WTC11 (cell line): ENCODE measurements at regions not wholly inside any gene's neighbourhood (a gene's known extent, or its start where the extent isn't known, plus 50 kb on each side); places are given as distances from the start of the nearest gene placed in this dataset.

Source experiments
- USF2 ChIP-seq: sonication (generic); formaldehyde crosslinking; IDR thresholded peaks from 2 replicates; pipeline ENCODE4 v1.8.1; 2023; ENCODE audit warnings: mild to moderate bottlenecking, missing genetic modification reagents, moderate library complexity
- ZNF232 ChIP-seq: sonication (generic); formaldehyde crosslinking; IDR thresholded peaks from 2 replicates; pipeline ENCODE4 v1.8.0; 2022; ENCODE audit warnings: mild to moderate bottlenecking, missing genetic modification reagents
- ZNF416 ChIP-seq: fragments of 250-450 bp; sonication (Bioruptor Pico); IDR thresholded peaks from 2 replicates; pipeline ENCODE4 v1.9.0; 2021; ENCODE audit warnings: mild to moderate bottlenecking, inconsistent platforms
- TF ChIP-seq, protein P1 (sequence below): fragments of 200-600 bp; IDR thresholded peaks from 2 replicates; pipeline ENCODE4 v1.8.0; 2022; ENCODE audit warnings: antibody characterized with exemption
- TF ChIP-seq, protein P2 (sequence below): sonication (generic); formaldehyde crosslinking; conservative IDR thresholded peaks from 2 replicates; pipeline ENCODE4 v1.8.1; 2022; ENCODE audit warnings: mild to moderate bottlenecking, missing genetic modification reagents

GRCh38 chr11:92834296-92835020 is 135.0 kb upstream of the MTNR1B start:
- no peak for TF ChIP-seq USF2 (CRISPR knock-in tag)
- TF ChIP-seq, protein P1, sequence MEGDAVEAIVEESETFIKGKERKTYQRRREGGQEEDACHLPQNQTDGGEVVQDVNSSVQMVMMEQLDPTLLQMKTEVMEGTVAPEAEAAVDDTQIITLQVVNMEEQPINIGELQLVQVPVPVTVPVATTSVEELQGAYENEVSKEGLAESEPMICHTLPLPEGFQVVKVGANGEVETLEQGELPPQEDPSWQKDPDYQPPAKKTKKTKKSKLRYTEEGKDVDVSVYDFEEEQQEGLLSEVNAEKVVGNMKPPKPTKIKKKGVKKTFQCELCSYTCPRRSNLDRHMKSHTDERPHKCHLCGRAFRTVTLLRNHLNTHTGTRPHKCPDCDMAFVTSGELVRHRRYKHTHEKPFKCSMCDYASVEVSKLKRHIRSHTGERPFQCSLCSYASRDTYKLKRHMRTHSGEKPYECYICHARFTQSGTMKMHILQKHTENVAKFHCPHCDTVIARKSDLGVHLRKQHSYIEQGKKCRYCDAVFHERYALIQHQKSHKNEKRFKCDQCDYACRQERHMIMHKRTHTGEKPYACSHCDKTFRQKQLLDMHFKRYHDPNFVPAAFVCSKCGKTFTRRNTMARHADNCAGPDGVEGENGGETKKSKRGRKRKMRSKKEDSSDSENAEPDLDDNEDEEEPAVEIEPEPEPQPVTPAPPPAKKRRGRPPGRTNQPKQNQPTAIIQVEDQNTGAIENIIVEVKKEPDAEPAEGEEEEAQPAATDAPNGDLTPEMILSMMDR: no peak
- TF ChIP-seq ZNF232 (CRISPR knock-in tag): no peak
- TF ChIP-seq, protein P2, sequence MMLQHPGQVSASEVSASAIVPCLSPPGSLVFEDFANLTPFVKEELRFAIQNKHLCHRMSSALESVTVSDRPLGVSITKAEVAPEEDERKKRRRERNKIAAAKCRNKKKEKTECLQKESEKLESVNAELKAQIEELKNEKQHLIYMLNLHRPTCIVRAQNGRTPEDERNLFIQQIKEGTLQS: no peak
- TF ChIP-seq ZNF416 (CRISPR knock-in tag): no peak
